Stimulated activated naive B cell treated with anti-CD40 and anti-IgM and Interleukin-4, amounts not matched to agents 10 μg/mL and 1 μg/mL and 100 μg/mL, for 72 hours (primary cell): ENCODE measurements at regions not wholly inside any gene's neighbourhood (a gene's known extent, or its start where the extent isn't known, plus 50 kb on each side); places are given as distances from the start of the nearest gene placed in this dataset.
A peak's percentile ranks its signal among the peaks of the same experiment; 100 is the strongest.

Experiments used
- ATAC-seq, 2 donors: fragments of 150-1000 bp; cut with Tn5 transposase; replicated peaks; 2 replicates each; pipeline ENCODE4 v1.10.0; 2021; ENCODE audit warnings: moderate library complexity in 1 of 2
- DNase-seq: peaks from one replicate; pipeline ENCODE4 v3.0.0; 2021
- H3K27ac Mint-ChIP-seq: one replicate; pipeline ENCODE4 v1.8.0; 2022; ENCODE audit warnings: mild to moderate bottlenecking, mixed read lengths
- H3K27me3 Mint-ChIP-seq, 2 donors: one replicate each; pipeline ENCODE4 v1.8.0; 2022; ENCODE audit warnings: mixed read lengths in 2 of 2
- H3K36me3 Mint-ChIP-seq, 2 donors: one replicate each; pipeline ENCODE4 v1.8.0; 2022; ENCODE audit warnings: mixed read lengths in 2 of 2, mild to moderate bottlenecking in 1 of 2
- H3K4me1 Mint-ChIP-seq, 2 donors: one replicate each; pipeline ENCODE4 v1.8.0; 2022; ENCODE audit warnings: mixed read lengths in 2 of 2, mild to moderate bottlenecking in 1 of 2
- H3K4me3 Mint-ChIP-seq, 2 donors: one replicate each; pipeline ENCODE4 v1.8.0; 2022; ENCODE audit warnings: mild to moderate bottlenecking in 2 of 2, mixed read lengths in 2 of 2, moderate library complexity in 1 of 2
- H3K9me3 Mint-ChIP-seq, 2 donors: one replicate each; pipeline ENCODE4 v1.8.0; 2022; ENCODE audit warnings: mixed read lengths in 2 of 2, mild to moderate bottlenecking in 1 of 2

- Mint-ChIP-seq H3K27me3 (no peaks in the 10 kb centered on the region), H3K36me3 (no peaks in the 10 kb centered on the region), H3K27ac (no peak overlapping the region), H3K9me3 (no peaks in the 10 kb centered on the region), H3K4me3 (no peak overlapping the region), H3K4me1 (peaks cover 41 to 60% of the 10 kb centered on the region in 2 donors)
- ATAC-seq (no peak), DNase-seq (no peak)
Measured at GRCh38 chr5:56316299-56316994, 83.3 kb upstream of the ANKRD55 start.

GRCh38 chr5:56314529-56314928, 81.4 kb upstream of the ANKRD55 start:
- Mint-ChIP-seq H3K4me3 (no peak overlapping the region), H3K9me3 (peaks cover 0 to 1% of the 10 kb centered on the region in 2 donors), H3K36me3 (no peaks in the 10 kb centered on the region), H3K27ac (no peak overlapping the region), H3K27me3 (no peaks in the 10 kb centered on the region), H3K4me1 (peaks cover 34 to 43% of the 10 kb centered on the region in 2 donors)
- ATAC-seq (peak in 1 of 2 donors; percentile 38), DNase-seq (no peak)

GRCh38 chr5:56313596-56313995, 80.5 kb upstream of the ANKRD55 start:
- Mint-ChIP-seq H3K36me3 (no peaks in the 10 kb centered on the region), H3K4me3 (no peak overlapping the region), H3K9me3 (peaks cover 0 to 1% of the 10 kb centered on the region in 2 donors), H3K27ac (peak overlapping the region; percentile 47), H3K27me3 (no peaks in the 10 kb centered on the region), H3K4me1 (peaks cover 26 to 33% of the 10 kb centered on the region in 2 donors)
- ATAC-seq: no peak
- no peak for DNase-seq

GRCh38 chr5:56313004-56313531, 79.9 kb upstream of the ANKRD55 start:
- Mint-ChIP-seq H3K4me3 (no peak overlapping the region), H3K9me3 (peaks cover 0 to 1% of the 10 kb centered on the region in 2 donors), H3K4me1 (peaks cover 23 to 28% of the 10 kb centered on the region in 2 donors), H3K36me3 (no peaks in the 10 kb centered on the region), H3K27me3 (no peaks in the 10 kb centered on the region), H3K27ac (no peak overlapping the region)
- DNase-seq (no peak), ATAC-seq (no peak)

GRCh38 chr5:56311306-56311905, 78.3 kb upstream of the ANKRD55 start:
- Mint-ChIP-seq H3K4me3 (no peak overlapping the region), H3K27me3 (no peaks in the 10 kb centered on the region), H3K36me3 (peaks cover 0 to under 1% of the 10 kb centered on the region in 2 donors), H3K9me3 (peaks cover 1 to 6% of the 10 kb centered on the region in 2 donors), H3K4me1 (peaks cover 20 to 22% of the 10 kb centered on the region in 2 donors), H3K27ac (no peak overlapping the region)
- ATAC-seq: no peak
- no peak for DNase-seq

GRCh38 chr5:56310711-56311204, 77.6 kb upstream of the ANKRD55 start:
- Mint-ChIP-seq H3K4me3 (no peak overlapping the region), H3K27me3 (no peaks in the 10 kb centered on the region), H3K36me3 (peaks cover under 1 to 6% of the 10 kb centered on the region in 2 donors), H3K9me3 (peaks cover 3 to 11% of the 10 kb centered on the region in 2 donors), H3K4me1 (peaks cover 20 to 22% of the 10 kb centered on the region in 2 donors), H3K27ac (no peak overlapping the region)
- DNase-seq (no peak), ATAC-seq (no peak)

- H3K9me3 Mint-ChIP-seq: peaks cover 5 to 13% of the 10 kb centered on the region in 2 donors
- H3K4me1 Mint-ChIP-seq: peaks cover 17% of the 10 kb centered on the region in 2 donors
- H3K4me3 Mint-ChIP-seq: no peak overlapping the region
- H3K27me3 Mint-ChIP-seq: no peaks in the 10 kb centered on the region
- DNase-seq (no peak), ATAC-seq (no peak)
- peaks cover 2 to 8% of the 10 kb centered on the region in 2 donors for H3K36me3 Mint-ChIP-seq
- H3K27ac Mint-ChIP-seq: no peak overlapping the region
Measured at GRCh38 chr5:56309262-56309826, 76.2 kb upstream of the ANKRD55 start.

- peaks cover 5 to 13% of the 10 kb centered on the region in 2 donors for H3K9me3 Mint-ChIP-seq
- H3K27me3 Mint-ChIP-seq: no peaks in the 10 kb centered on the region
- H3K36me3 Mint-ChIP-seq: peaks cover 2 to 8% of the 10 kb centered on the region in 2 donors
- no peak overlapping the region for H3K27ac Mint-ChIP-seq
- peaks cover 9 to 12% of the 10 kb centered on the region in 2 donors for H3K4me1 Mint-ChIP-seq
- ATAC-seq (no peak), DNase-seq (no peak)
- no peak overlapping the region for H3K4me3 Mint-ChIP-seq
Measured at GRCh38 chr5:56307714-56308333, 74.7 kb upstream of the ANKRD55 start.

- ATAC-seq (no peak), DNase-seq (no peak)
- Mint-ChIP-seq H3K4me3 (no peak overlapping the region), H3K4me1 (peaks cover 0 to 6% of the 10 kb centered on the region in 2 donors), H3K9me3 (peaks cover 5 to 13% of the 10 kb centered on the region in 2 donors), H3K27ac (no peak overlapping the region), H3K36me3 (peaks cover 2 to 8% of the 10 kb centered on the region in 2 donors), H3K27me3 (no peaks in the 10 kb centered on the region)
Measured at GRCh38 chr5:56306433-56307150, 73.5 kb upstream of the ANKRD55 start.

GRCh38 chr5:56305001-56305950, 72.1 kb upstream of the ANKRD55 start:
- Mint-ChIP-seq H3K4me3 (no peak overlapping the region), H3K36me3 (peaks cover 2 to 8% of the 10 kb centered on the region in 2 donors), H3K4me1 (peaks cover 0 to 4% of the 10 kb centered on the region in 2 donors), H3K27ac (no peak overlapping the region), H3K27me3 (no peaks in the 10 kb centered on the region), H3K9me3 (peaks cover 3 to 13% of the 10 kb centered on the region in 2 donors)
- no peak for DNase-seq
- ATAC-seq: no peak

- peaks cover 2 to 8% of the 10 kb centered on the region in 2 donors for H3K36me3 Mint-ChIP-seq
- DNase-seq (no peak), ATAC-seq (no peak)
- no peak overlapping the region for H3K27ac Mint-ChIP-seq
- peaks cover 3 to 13% of the 10 kb centered on the region in 2 donors for H3K9me3 Mint-ChIP-seq
- no peaks in the 10 kb centered on the region for H3K27me3 Mint-ChIP-seq
- no peak overlapping the region for H3K4me3 Mint-ChIP-seq
- no peaks in the 10 kb centered on the region for H3K4me1 Mint-ChIP-seq
Measured at GRCh38 chr5:56303511-56303910, 70.4 kb upstream of the ANKRD55 start.

GRCh38 chr5:56302027-56302426, 68.9 kb upstream of the ANKRD55 start:
- H3K4me3 Mint-ChIP-seq: no peak overlapping the region
- H3K9me3 Mint-ChIP-seq: peaks cover 3 to 13% of the 10 kb centered on the region in 2 donors
- ATAC-seq (no peak), DNase-seq (no peak)
- no peaks in the 10 kb centered on the region for H3K27me3 Mint-ChIP-seq
- H3K4me1 Mint-ChIP-seq: no peaks in the 10 kb centered on the region
- no peak overlapping the region for H3K27ac Mint-ChIP-seq
- peaks cover 2 to 8% of the 10 kb centered on the region in 2 donors for H3K36me3 Mint-ChIP-seq

GRCh38 chr5:56301069-56301468, 67.9 kb upstream of the ANKRD55 start:
- peaks cover 2 to 4% of the 10 kb centered on the region in 2 donors for H3K9me3 Mint-ChIP-seq

More at GRCh38 chr5:56301069-56301468, 67.9 kb upstream of the ANKRD55 start:
- Mint-ChIP-seq H3K4me3 (no peak overlapping the region), H3K27ac (no peak overlapping the region), H3K36me3 (peaks cover 2 to 4% of the 10 kb centered on the region in 2 donors), H3K27me3 (no peaks in the 10 kb centered on the region), H3K4me1 (no peaks in the 10 kb centered on the region)
- no peak for ATAC-seq
- no peak for DNase-seq
